Amniotic epithelial cell (primary cell): ENCODE measurements at regions not wholly inside any gene's neighbourhood (a gene's known extent, or its start where the extent isn't known, plus 50 kb on each side); places are given as distances from the start of the nearest gene placed in this dataset.

Source experiments
- DNase-seq: peaks from one replicate; pipeline ENCODE4 v3.0.0-alpha.2; 2010; ENCODE audit warnings: low read depth

DNA sequence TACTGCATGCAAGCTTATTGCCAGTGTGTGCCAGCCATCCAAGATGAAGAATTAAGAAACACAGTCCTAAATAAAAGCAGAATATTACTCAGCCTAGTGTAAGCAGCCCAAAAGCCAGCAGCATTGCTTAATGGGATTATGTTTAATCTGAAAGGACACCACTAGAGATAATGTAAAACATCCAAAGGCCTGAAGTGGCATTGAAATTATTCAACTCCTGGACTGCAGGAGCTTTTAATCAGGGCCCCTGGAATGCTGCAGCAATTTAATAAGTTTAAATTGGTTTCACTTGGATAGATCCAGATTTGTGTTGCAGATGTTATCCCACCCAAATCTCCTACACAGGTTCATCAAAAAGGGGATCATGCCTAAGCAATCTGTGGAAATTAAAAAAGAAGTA, 193.0 kb downstream of the C12orf50 start:
- peak; percentile 59 for DNase-seq

DNA sequence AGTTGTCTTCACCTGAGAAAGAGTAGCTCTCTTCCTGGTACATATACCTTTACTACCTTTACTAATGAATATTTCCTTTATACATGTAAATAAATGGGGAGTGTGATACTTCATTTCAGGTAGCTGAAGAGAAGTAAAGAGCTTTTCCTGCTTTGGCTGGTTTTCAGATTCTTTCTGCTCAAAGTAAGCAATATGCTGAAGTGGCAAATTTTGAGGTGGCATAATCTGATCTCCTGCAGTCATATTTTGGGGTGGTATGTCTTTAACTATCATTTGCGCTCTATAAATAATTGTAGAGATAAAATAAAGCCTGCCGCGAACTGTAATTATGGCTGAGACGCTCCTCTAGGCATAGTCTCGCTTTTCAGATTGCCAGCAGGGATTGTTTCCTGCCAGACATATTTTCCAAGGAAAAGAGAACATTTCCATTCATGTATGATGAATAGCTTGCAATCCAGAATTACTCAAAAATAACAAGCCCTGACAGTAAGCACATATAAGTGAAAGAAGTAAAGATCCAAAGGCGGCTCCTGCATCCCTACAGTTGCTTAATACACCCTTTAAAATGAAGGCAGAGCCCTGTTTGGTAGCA, 200.7 kb downstream of the C12orf50 start:
- DNase-seq: no peak

DNA sequence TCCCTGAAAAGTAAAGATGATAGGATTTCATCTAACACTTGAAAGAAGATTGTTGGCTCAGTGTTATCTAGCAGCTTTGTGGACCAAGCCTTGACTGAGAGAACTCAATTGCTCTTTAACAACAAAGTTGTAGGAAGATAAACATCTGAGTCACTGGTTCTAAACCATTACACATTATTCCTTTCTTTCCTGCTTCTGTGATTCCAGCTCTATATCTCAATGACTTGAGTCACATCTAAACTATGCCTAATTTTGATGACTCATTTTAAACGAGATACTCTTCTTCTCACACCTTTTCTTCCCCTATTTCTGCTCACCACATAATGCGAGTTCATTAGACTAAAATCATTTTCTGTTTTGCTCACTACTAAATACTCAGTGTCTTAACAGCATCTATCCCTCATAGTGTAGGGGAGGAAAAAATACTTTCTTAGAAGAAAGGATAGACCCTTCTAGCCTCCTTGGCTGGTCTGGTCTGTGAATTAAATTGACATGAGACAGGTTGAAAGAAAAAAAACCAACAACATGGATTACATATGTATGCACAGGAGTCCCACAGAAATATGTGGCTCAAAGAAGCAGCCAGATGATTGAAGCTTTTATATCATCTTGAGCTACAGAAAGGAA, 201.4 kb downstream of the C12orf50 start:
- DNase-seq: peak; percentile 88

DNA sequence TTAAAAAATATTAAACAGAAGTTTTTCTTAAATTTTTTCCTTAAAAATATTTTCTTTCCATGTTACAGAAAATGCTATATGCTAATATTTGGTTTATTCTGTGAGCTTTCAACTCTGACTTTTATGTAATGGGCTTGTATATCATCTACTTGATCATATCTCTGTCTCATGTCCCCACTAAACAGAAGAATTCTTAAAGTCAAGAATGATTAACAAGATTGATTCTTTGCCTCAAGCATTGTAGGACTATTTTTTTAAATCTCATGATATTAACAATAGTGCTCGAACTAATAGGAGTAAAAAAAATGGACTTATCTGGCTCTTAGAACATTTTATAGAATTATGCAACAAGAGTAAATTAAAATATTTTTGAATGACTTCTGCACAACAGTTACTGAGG, 206.3 kb downstream of the C12orf50 start:
- no peak for DNase-seq

DNA sequence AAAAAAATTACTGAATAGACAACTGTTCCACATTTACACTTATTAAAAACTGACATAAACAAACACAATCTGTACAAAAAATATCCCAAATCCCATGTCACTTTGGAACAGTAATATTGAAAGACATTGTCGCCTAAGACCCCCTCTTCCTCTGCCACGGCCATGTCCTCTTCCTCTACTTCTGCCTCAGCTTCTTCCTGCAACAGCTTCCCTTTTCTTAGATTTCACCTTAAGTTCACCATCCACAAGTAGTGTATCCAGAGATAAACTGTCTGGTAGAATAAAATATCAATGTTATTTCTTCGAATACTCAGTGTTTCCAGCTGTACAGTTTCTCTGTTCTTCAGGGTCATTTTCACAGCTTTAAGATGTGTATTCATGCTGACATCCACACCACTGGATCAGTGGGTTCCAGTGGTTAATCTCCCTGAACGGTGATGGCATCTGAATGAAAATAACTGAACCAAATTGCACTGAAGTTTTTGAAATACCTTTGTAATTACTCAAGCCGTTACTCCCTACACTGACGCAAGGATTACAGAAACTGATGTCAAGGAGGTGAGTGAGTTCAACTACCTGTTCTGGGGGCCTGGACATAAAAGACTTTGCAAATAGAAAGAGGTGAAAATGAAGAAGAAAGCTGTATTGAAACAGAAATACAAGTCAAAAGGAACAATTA, 208.5 kb downstream of the C12orf50 start:
- DNase-seq: peak; percentile 80

DNA sequence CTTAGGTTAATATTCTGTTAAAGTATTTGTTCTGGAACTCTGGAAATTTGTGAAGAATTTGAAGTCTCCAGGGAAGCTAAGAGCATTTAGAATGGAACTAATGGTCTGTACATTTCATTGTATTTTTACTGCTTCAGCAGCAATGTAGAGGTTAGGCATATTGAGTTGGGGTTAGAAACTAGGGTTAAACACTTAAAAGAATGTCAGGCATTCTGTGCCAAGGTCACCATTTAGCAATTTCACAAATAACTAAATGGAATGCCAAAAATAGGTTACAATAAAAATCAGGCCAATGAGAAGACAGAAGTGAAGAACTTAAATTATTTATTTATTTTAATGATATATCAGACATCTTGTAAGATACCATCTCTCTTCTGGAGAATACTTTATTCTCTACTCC, 210.8 kb downstream of the C12orf50 start:
- no peak for DNase-seq

DNA sequence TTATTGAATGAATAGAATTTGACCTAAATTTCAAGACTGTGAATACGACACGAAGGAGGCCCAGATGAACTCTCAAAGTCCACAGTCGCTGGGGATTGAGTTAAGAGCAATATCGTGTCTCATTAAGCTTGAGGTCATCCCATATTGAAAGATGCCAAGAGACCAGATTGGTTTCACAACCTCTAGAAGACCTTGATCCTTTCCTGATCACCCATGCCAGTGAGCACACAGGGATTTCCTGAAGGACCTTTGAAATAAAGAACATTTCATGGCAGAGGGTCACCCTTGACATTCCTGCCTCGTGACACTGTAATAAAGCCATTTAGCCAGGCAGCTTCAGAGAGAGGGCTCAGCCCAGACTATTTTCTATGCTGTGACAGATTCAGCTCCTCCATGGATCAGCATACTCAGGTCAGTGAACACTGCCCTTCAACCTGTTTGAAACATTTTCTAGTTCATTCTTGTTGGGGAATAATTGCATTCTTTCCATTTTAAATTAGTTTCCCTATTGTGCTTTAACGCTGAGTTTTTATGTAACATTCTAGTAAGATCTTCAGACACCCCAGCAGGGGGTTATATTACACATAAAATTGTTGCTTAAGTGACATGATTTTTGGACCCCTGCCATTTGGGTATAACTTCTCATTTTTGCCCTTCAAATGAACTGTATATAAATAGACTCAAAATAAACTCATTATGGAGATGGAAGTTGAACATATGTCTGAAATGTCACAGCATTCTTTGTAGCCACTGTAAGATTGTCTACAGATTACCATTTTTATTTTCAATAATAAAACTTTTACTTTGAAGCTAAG, 213.2 kb downstream of the C12orf50 start:
- DNase-seq: no peak

DNA sequence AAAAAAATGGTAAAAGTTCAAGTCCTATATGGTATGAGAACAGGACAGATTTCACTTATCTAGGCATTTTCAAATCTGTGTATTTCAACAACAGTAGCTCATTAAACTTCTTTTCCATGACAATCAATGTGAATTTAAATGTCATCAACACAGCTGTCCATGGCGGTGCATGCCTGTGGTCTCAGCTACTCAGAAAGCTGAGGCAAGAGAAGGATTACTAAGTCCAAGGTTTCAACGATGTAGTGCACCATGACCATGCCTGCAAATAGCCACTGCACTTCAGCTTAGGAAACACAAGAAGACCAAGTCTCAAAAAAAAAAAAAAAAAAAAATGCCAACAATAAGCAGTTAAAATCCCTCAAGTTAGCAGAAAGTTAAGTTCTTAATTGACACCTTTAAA, 214.6 kb downstream of the C12orf50 start:
- DNase-seq: peak; percentile 58

DNA sequence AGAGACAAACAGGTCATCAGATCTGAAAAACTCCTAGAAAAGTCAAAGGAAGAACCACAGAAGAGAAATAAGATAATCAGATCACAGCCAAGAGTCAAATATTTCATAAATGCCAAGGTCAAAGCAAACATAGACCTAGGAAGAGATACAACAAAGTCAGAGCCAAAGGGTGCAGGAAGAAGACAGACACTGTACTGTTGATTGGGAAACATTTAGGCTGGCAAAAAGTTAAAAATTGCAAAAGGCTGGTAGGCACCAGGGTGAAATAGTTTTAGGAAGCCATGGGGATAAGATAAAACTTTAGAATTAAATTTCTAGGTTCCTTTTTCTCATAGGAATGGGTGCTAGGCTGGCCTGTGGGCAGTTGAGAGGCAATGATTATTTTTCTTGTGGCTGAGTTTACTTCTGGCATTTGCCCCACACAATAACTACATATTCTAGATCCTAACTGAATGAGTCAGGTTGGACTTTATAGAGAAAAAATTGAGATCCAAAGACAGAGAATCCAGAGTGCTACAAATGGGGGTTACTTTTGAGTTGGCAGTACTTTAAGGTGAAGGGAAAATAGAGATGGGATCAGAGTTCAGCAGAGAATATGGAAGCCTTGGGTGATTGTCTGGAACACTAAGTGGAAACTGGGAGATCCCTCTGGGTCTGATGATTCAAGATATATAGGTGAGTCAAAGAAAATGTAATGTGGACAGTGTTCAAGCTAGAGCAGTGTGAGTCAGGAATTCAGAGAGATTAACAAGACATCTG, 215.5 kb downstream of the C12orf50 start:
- DNase-seq: peak; percentile 87

DNA sequence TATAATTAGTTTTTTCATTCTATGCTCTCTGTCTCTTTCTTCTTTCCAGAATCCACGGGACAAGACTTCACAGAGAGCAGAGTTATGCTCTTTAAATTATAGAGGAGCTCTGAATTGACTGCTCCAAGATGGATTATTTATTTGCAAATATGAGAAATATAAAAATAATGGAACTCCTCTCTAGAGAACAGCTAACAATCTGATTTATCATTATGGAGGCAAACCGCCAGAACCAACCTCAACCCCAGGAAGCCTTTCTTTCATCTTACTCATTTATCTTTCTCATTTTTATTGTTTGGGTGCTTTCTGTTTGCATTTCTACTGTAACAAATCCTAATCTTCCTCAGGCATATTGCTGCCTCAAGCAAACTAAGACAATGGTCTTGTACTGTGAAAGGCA, 216.5 kb downstream of the C12orf50 start:
- peak; percentile 47 for DNase-seq

DNA sequence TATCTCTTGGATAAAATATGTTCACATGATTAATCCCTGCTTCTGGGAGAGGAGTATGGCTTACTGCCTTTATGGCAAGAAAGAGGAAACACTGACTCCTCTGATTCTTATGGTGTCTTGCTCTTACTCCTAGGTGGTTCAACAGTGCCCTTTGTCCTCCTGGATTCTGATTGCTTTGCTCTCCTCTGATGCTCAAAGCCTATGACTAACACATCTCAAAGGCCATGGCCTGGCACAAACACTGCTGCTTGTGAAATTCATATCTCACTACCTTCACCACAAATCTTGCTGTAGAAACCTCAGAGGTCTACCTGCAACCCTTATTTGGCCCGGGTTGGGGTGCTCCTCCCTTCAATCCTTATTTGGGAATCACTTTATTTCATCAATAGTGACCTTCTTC, 217.2 kb downstream of the C12orf50 start:
- peak; percentile 84 for DNase-seq

DNA sequence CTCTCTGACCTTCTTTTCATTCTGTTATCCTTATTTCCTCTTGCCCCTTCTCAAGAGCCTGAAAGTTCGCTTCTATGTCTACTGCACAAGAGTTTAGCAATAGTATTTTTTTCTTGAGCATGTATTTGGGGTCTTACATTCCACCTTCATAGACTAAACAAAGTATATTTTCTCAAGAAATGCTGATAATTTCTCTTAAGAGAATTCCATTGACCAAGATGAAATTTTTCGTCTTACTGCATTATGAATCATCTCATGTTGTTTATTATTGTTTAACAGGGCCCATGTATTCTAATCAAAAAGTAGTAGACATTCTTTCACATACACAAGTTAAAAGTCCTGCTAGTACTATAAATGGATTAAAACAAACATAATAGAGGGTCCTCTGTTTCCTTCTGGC, 219.3 kb downstream of the C12orf50 start:
- DNase-seq: peak; percentile 51

DNA sequence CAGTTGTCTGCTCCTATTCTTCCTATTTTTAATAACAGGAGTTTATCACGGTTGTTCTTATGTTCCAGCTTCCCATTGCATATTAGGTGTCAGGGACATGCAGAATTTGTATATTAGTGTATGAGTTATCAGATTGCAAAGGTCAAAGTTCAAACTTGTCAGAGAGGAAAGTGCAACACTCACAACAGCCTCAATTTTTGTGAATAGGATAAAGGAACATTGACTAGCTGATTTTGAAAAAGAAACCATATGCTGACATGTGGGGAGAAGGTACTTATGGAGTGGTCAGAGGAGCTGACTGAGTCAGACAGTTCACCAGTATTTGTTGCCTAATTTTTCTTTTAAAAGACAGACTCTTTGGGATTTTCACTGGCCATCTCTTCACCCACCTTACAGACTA, 222.1 kb downstream of the C12orf50 start:
- DNase-seq: no peak

DNA sequence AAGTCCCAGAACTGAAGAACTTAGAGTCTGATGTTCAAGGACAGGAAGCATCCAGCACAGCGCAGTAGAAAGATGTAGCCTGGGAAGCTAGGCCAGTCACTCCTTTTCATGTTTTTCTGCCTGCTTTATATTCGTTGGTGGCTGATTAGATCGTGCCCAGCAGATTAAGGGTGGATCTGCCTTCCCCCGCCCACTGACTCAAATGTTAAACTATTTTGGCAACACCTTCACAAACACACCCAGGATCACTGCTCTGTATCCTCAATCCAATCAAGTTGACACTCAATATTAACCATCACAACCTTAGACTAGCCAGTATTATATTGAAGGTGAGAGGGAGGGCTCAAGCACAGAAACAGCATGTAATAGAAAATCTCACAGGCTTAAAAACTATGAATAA, 222.9 kb downstream of the C12orf50 start:
- no peak for DNase-seq

DNA sequence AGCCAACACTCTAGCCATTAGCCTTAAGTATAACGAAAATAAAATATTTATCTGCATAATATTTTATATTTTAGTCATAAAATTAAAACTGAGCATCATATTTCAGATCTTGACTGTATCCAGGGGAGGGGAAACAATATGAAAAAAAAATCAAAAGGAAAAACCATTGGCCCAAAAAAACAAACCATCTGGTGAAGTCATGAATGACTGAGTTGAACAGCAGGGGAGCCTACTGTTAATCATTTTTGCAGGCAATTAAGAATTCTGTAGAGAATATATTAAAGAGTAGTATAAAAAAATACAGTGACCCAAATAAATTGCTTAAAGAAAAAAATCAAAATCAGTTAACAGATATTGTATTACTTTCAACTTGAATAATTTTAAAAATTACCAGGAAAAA, 224.8 kb downstream of the C12orf50 start:
- DNase-seq: no peak

DNA sequence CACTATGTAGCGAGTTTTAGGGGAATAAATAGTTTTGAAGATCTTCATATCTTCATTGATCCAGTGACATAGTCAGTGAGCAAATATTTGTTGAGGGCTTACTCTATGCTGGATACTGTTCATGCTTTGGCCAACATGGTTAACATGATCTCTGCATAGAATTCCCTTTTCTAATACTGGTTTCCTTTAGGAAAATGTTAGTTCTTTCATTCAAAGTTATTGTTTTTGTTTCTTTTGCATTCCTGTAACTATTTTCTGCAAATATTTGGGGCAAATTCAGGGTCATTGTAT, 226.5 kb downstream of the C12orf50 start:
- DNase-seq: no peak

DNA sequence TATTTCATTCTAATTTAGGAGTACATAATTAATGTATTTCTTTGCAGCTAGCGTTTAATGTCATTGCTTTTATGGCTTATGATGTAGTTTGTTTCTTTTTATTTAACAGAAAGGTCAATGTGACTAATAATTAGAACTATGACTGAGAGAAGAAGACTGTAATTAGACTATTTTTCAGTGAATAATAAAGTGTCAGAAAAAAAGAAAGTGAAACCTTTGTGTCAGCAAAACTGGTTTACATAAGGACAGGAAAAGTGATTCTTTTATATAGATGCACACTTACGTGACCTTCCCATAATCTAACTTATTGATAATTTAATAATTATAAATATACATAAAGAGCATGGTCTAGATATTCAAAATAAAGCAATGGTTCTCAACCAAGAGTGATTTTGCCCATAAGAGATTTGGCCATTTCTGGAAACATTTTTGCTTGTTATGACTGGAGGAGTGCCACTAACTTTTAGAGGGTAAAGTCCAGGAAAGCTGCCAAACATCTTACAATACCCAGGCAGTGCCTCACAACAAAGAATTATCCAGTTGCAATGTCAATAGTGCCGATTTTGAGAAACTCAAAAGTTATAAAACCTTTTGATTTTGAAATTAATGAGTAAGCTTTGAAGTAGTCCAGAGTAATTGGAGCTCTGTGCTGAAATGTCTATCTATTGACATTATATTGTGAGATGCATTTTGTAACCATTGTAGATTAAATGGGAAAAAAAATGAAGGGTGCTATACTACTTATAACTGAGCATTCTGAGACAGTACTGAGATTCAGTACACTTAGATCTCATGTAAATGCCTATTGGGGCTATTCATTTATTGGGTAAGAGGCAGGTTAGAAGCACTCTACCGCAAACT, 227.1 kb downstream of the C12orf50 start:
- no peak for DNase-seq

DNA sequence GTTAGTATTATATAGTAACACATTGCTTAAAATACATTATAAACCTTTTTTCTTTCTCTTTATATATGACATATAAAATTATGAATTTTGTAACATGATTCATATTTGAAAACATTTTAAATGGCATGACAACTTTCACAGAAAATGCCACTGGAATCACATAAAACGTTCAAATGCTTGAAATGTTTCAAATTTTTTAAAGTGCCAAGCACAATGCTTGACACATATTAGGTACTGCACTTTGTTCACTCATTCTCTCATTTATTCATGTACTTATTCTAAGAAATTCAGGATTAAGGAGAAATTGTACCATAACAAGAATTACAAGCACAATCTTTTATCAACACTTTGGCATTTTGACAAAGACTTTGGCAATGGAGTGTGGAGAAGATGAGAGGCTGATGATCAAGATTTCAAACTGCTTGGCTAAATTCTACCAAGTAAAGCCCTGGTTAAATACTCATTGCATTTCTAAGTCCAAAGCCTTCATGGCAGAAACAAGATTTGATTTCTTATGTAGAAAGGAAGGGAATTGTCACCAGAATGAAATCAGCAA, 232.2 kb downstream of the C12orf50 start:
- DNase-seq: no peak

DNA sequence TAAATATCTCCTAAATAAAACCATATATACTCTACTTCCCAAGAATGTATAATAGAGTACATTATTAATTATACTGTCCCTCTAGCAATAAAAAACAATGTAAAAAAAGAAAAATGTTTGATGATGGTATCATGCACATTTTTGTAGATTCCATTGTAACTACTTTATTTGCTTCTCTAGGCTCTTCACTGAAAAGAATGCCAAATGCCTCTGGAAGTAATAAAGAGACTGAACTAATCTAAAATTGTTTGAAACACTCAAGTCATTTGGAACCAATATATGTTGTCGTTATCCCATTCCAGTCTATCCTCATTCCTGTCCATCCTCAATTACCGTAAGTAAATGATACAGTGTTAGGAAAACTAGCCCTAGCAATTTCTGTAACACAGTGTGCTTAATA, 233.6 kb downstream of the C12orf50 start:
- no peak for DNase-seq

DNA sequence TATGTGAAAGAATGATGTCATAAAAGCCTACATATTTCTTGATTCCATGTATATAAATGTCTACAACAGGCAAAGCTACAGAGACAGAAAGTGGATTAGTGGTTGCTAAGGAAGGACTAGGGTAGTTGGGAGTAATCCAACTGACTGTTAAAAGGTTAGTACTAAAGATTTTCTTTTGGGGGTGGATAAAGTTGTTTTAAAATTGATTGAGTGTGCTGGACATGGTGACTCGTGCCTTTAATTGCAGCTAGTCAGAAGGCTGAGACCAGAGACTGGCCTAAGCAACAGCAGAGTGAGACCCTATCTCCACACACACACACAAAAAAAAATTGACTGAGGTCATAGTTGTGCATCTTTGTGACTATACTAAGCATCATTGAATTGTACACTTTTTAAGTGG, 234.3 kb downstream of the C12orf50 start:
- no peak for DNase-seq

DNA sequence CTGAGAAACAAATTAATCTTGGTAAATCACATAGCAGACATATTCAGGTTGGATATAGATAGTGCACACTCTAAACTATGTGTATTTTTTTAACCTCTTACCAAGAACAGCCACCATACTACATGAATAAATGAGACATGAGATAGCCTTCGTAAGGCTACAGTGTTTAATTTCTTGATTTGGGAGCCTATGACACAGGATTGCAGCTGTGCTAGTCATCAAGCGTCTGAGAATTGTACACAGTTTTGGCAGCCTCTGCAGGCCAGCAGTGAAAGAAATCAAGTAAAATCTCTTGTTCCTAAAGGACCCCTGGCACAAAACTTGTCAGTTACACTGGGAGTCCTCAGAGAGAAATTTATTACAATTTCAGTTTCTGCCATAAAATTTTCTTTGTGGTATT, 236.1 kb downstream of the C12orf50 start:
- no peak for DNase-seq
